Fibroblast of lung (primary cell): ENCODE measurements at regions not wholly inside any gene's neighbourhood (a gene's known extent, or its start where the extent isn't known, plus 50 kb on each side); places are given as distances from the start of the nearest gene placed in this dataset.

Source experiments
- DNase-seq, 2 donors: peaks; one replicate each; pipeline versions ENCODE4 v3.0.0 to v3.0.0-alpha.2; 2010; ENCODE audit warnings: low read depth in 2 of 2
- H2AFZ ChIP-seq: 2 replicates; pipeline ENCODE4 v1.5.1; 2012; ENCODE audit warnings: low read length, control low read depth, inconsistent platforms
- H3K27ac ChIP-seq: 2 replicates; pipeline ENCODE4 v1.5.1; 2011; ENCODE audit warnings: low read length, control low read depth; ENCODE audit not compliant: insufficient read depth
- H3K27me3 ChIP-seq: 2 replicates; pipeline ENCODE4 v1.5.1; 2011; ENCODE audit warnings: mild to moderate bottlenecking, low read length; ENCODE audit not compliant: control insufficient read depth, insufficient read depth
- H3K36me3 ChIP-seq: 2 replicates; pipeline ENCODE4 v1.5.1; 2011; ENCODE audit warnings: low read length; ENCODE audit not compliant: control insufficient read depth, insufficient read depth
- H3K4me1 ChIP-seq: 2 replicates; pipeline ENCODE4 v1.5.1; 2011; ENCODE audit warnings: low read length; ENCODE audit not compliant: control insufficient read depth, insufficient read depth; ENCODE audit errors: extremely low read depth
- H3K4me2 ChIP-seq: 2 replicates; pipeline ENCODE4 v1.5.1; 2011; ENCODE audit warnings: low read length, control low read depth; ENCODE audit not compliant: insufficient read depth; ENCODE audit errors: extremely low read depth
- H3K4me3 ChIP-seq, 4 experiments: fragments of 200-600 bp in 1 of 4; sonication (generic) in 1 of 4; replicated peaks in 1 of 4; 2 replicates each; pipeline ENCODE4 v1.5.1; 2011 to 2016; ENCODE audit warnings: low read length in 4 of 4, low read depth in 3 of 4, mild to moderate bottlenecking in 3 of 4, control low read depth in 2 of 4, inconsistent platforms in 1 of 4, mixed read lengths in 1 of 4; ENCODE audit not compliant: insufficient read depth in 1 of 4; ENCODE audit errors: control extremely low read depth in 1 of 4
- H3K79me2 ChIP-seq: 2 replicates; pipeline ENCODE4 v1.5.1; 2012; ENCODE audit warnings: mild to moderate bottlenecking, low read length, inconsistent platforms; ENCODE audit not compliant: control insufficient read depth, insufficient read depth
- H3K9ac ChIP-seq: 2 replicates; pipeline ENCODE4 v1.5.1; 2011; ENCODE audit warnings: mild to moderate bottlenecking, low read length, control low read depth; ENCODE audit not compliant: insufficient read depth
- H3K9me3 ChIP-seq: 2 replicates; pipeline ENCODE4 v1.5.1; 2012; ENCODE audit warnings: low read depth, low read length; ENCODE audit not compliant: control insufficient read depth, insufficient read depth
- H4K20me1 ChIP-seq: 2 replicates; pipeline ENCODE4 v1.5.1; 2011; ENCODE audit warnings: low read length; ENCODE audit not compliant: control insufficient read depth, insufficient read depth; ENCODE audit errors: extremely low read depth
- CTCF ChIP-seq, 2 donors: IDR thresholded peaks in 1 of 2; conservative IDR thresholded peaks in 1 of 2; 1 replicate in 1 of 2; 2 replicates in 1 of 2; pipeline ENCODE4 v1.5.1; 2011 to 2012; ENCODE audit warnings: low read length in 2 of 2, control low read depth in 1 of 2, inconsistent platforms in 1 of 2, low read depth in 1 of 2, mild to moderate bottlenecking in 1 of 2
- EZH2 ChIP-seq: IDR thresholded peaks from 2 replicates; pipeline ENCODE4 v1.5.1; 2012; ENCODE audit warnings: low read length, control low read depth, mild to moderate bottlenecking; ENCODE audit errors: missing control alignments

GRCh38 chr9:106775960-106776359, 87.0 kb upstream of the ZNF462 start:
- H3K4me2 ChIP-seq: no peak overlapping the region
- H3K4me3 ChIP-seq: no peak overlapping the region
- no peak overlapping the region for H2AFZ ChIP-seq
- no peak overlapping the region for H3K27ac ChIP-seq
- H3K4me1 ChIP-seq: no peaks in the 10 kb centered on the region
- no peaks in the 10 kb centered on the region for H4K20me1 ChIP-seq
- no peaks in the 10 kb centered on the region for H3K79me2 ChIP-seq
- H3K36me3 ChIP-seq: no peaks in the 10 kb centered on the region
- DNase-seq: no peak
- H3K9me3 ChIP-seq: no peaks in the 10 kb centered on the region
- H3K27me3 ChIP-seq: no peaks in the 10 kb centered on the region
- no peak for TF ChIP-seq EZH2
- no peak for TF ChIP-seq CTCF (conservative IDR thresholded peaks at IDR 0.05 in 1 of 2, IDR thresholded peaks at IDR 0.05 in 1 of 2; ENCODE audit: low read depth in 1 of 2, low read length in 2 of 2)
- no peak overlapping the region for H3K9ac ChIP-seq

GRCh38 chr9:106779796-106780195, 83.2 kb upstream of the ZNF462 start:
- Histone ChIP-seq H3K9ac (no peak overlapping the region), H3K4me3 (no peak overlapping the region), H3K4me1 (no peaks in the 10 kb centered on the region), H3K79me2 (no peaks in the 10 kb centered on the region), H3K27ac (no peak overlapping the region), H2AFZ (no peak overlapping the region), H3K36me3 (no peaks in the 10 kb centered on the region), H3K27me3 (no peaks in the 10 kb centered on the region), H3K4me2 (no peak overlapping the region), H3K9me3 (no peaks in the 10 kb centered on the region), H4K20me1 (no peaks in the 10 kb centered on the region)
- DNase-seq: no peak
- no peak for TF ChIP-seq CTCF (conservative IDR thresholded peaks at IDR 0.05 in 1 of 2, IDR thresholded peaks at IDR 0.05 in 1 of 2; ENCODE audit: low read depth in 1 of 2, low read length in 2 of 2)
- TF ChIP-seq EZH2: no peak

DNA sequence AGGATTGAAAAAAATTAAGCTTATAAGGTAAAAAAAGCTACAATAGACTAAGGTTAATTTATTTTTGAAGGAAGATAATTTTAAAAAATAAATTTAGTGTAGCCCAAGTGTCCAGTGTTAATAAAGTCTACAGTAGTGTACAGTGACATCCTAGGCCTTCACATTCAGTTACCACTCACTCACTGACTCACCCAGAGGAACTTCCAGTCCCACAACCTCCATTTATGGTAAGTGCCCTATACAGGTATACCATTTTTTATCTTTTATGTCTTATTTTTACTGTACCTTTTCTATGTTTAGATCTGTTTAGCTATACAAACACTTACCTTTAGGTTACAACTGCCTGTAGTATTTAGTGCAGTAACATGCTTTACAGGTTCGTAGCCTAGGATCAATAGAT, 79.8 kb upstream of the ZNF462 start:
- no peaks in the 10 kb centered on the region for H3K27me3 ChIP-seq
- TF ChIP-seq EZH2 (no peak), CTCF (conservative IDR thresholded peaks at IDR 0.05 in 1 of 2, IDR thresholded peaks at IDR 0.05 in 1 of 2; ENCODE audit: low read depth in 1 of 2, low read length in 2 of 2) (no peak)
- H3K79me2 ChIP-seq: no peaks in the 10 kb centered on the region
- H3K4me2 ChIP-seq: no peak overlapping the region
- no peak overlapping the region for H3K27ac ChIP-seq
- H4K20me1 ChIP-seq: no peaks in the 10 kb centered on the region
- H3K4me1 ChIP-seq: no peaks in the 10 kb centered on the region
- H2AFZ ChIP-seq: no peak overlapping the region
- no peaks in the 10 kb centered on the region for H3K9me3 ChIP-seq
- no peak overlapping the region for H3K4me3 ChIP-seq
- H3K9ac ChIP-seq: no peak overlapping the region
- DNase-seq: no peak
- no peaks in the 10 kb centered on the region for H3K36me3 ChIP-seq
